ENCODE measurements at regions not wholly inside any gene's neighbourhood (a gene's known extent, or its start where the extent isn't known, plus 50 kb on each side); places are given as distances from the start of the nearest gene placed in this dataset.

- no peak overlapping the region for H3K4me3 Mint-ChIP-seq
- ChIA-PET CTCF (no interaction called here), POLR2A (no interaction called here)
Measured at GRCh38 chr11:115103921-115104320, 400.3 kb downstream of the CADM1 start.

More at GRCh38 chr11:115103921-115104320, 400.3 kb downstream of the CADM1 start:
- H3K27me3 Mint-ChIP-seq (ENCODE audit: low read depth): no peaks in the 10 kb centered on the region
- DNase-seq (ENCODE audit: low spot score) (no peak), ATAC-seq (no peak)
- no peaks in the 10 kb centered on the region for H3K4me1 Mint-ChIP-seq
- no peak for TF ChIP-seq JUN (CRISPR knock-in tag; IDR thresholded peaks at IDR 0.05)
- TF ChIP-seq ZNF219 (CRISPR knock-in tag; IDR thresholded peaks at IDR 0.05; ENCODE audit: borderline replicate concordance): no peak
- TF ChIP-seq GTF2I (CRISPR knock-in tag; conservative IDR thresholded peaks at IDR 0.05): no peak
- no peak for TF ChIP-seq NR2C2 (CRISPR knock-in tag; IDR thresholded peaks at IDR 0.05)
- TF ChIP-seq NFE2L1 (CRISPR knock-in tag; IDR thresholded peaks at IDR 0.05): no peak
- TF ChIP-seq CREM (CRISPR knock-in tag; IDR thresholded peaks at IDR 0.05): no peak
- TF ChIP-seq OVOL2 (CRISPR knock-in tag; IDR thresholded peaks at IDR 0.05; ENCODE audit: borderline replicate concordance): no peak
- no peak for TF ChIP-seq ERG (CRISPR knock-in tag; IDR thresholded peaks at IDR 0.05)
- no peak for TF ChIP-seq FOXJ3 (CRISPR knock-in tag; IDR thresholded peaks at IDR 0.05; ENCODE audit: borderline replicate concordance)
- no peak for TF ChIP-seq TEAD4 (CRISPR knock-in tag; IDR thresholded peaks at IDR 0.05)
- TF ChIP-seq ZNF317 (CRISPR knock-in tag; IDR thresholded peaks at IDR 0.05; ENCODE audit: borderline replicate concordance, low read depth): no peak
- TF ChIP-seq, protein P1, sequence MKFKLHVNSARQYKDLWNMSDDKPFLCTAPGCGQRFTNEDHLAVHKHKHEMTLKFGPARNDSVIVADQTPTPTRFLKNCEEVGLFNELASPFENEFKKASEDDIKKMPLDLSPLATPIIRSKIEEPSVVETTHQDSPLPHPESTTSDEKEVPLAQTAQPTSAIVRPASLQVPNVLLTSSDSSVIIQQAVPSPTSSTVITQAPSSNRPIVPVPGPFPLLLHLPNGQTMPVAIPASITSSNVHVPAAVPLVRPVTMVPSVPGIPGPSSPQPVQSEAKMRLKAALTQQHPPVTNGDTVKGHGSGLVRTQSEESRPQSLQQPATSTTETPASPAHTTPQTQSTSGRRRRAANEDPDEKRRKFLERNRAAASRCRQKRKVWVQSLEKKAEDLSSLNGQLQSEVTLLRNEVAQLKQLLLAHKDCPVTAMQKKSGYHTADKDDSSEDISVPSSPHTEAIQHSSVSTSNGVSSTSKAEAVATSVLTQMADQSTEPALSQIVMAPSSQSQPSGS (CRISPR knock-in tag; IDR thresholded peaks at IDR 0.05; ENCODE audit: borderline replicate concordance, low read depth): no peak
- TF ChIP-seq ARID4B (CRISPR knock-in tag; IDR thresholded peaks at IDR 0.05; ENCODE audit: borderline replicate concordance): no peak
- no peak for TF ChIP-seq CREB1 (CRISPR knock-in tag; IDR thresholded peaks at IDR 0.05)
- TF ChIP-seq TCF7 (CRISPR knock-in tag; IDR thresholded peaks at IDR 0.05; ENCODE audit: low read depth): no peak
- TF ChIP-seq, protein P2, sequence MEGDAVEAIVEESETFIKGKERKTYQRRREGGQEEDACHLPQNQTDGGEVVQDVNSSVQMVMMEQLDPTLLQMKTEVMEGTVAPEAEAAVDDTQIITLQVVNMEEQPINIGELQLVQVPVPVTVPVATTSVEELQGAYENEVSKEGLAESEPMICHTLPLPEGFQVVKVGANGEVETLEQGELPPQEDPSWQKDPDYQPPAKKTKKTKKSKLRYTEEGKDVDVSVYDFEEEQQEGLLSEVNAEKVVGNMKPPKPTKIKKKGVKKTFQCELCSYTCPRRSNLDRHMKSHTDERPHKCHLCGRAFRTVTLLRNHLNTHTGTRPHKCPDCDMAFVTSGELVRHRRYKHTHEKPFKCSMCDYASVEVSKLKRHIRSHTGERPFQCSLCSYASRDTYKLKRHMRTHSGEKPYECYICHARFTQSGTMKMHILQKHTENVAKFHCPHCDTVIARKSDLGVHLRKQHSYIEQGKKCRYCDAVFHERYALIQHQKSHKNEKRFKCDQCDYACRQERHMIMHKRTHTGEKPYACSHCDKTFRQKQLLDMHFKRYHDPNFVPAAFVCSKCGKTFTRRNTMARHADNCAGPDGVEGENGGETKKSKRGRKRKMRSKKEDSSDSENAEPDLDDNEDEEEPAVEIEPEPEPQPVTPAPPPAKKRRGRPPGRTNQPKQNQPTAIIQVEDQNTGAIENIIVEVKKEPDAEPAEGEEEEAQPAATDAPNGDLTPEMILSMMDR (IDR thresholded peaks at IDR 0.05): no peak
- TF ChIP-seq CBFB (CRISPR knock-in tag; IDR thresholded peaks at IDR 0.05; ENCODE audit: low read depth): no peak
- H3K36me3 Mint-ChIP-seq: no peaks in the 10 kb centered on the region
- H3K9me3 Mint-ChIP-seq: no peaks in the 10 kb centered on the region
- no peak overlapping the region for H3K27ac Mint-ChIP-seq

Data from WTC11 (cell line).